Calu3 (cell line): ENCODE measurements at regions not wholly inside any gene's neighbourhood (a gene's known extent, or its start where the extent isn't known, plus 50 kb on each side); places are given as distances from the start of the nearest gene placed in this dataset.

Experiments used
- BruUV-seq: library from RNA; stranded (reverse); fragments of 400-500 nt; replicated peaks from 2 replicates; lab custom pipeline; 2021; lab: Mats Ljungman, UMichigan
- CTCF ChIA-PET: fragments of 300-600 bp; sonication (Branson Sonifier 250); formaldehyde crosslinking; loops from one replicate; lab custom pipeline; 2022; ENCODE audit warnings: antibody characterized with exemption; lab: Charles Lee
- DNase-seq: peaks from one replicate; pipeline ENCODE4 v3.0.0; 2022
- H3K27ac Mint-ChIP-seq: one replicate; pipeline ENCODE4 v1.8.0; 2022; ENCODE audit warnings: mixed read lengths; ENCODE audit not compliant: unreplicated experiment
- H3K27me3 Mint-ChIP-seq: one replicate; pipeline ENCODE4 v1.8.0; 2022; ENCODE audit warnings: mixed read lengths; ENCODE audit not compliant: unreplicated experiment
- H3K36me3 Mint-ChIP-seq: one replicate; pipeline ENCODE4 v1.8.0; 2022; ENCODE audit warnings: mild to moderate bottlenecking, moderate library complexity, mixed read lengths; ENCODE audit not compliant: insufficient read depth, unreplicated experiment
- H3K4me1 Mint-ChIP-seq: one replicate; pipeline ENCODE4 v1.8.0; 2022; ENCODE audit warnings: mild to moderate bottlenecking, low read depth, mixed read lengths; ENCODE audit not compliant: unreplicated experiment
- H3K4me3 Mint-ChIP-seq: one replicate; pipeline ENCODE4 v1.8.0; 2022; ENCODE audit warnings: mild to moderate bottlenecking, low read depth, moderate library complexity, mixed read lengths; ENCODE audit not compliant: unreplicated experiment
- H3K9me3 Mint-ChIP-seq: one replicate; pipeline ENCODE4 v1.8.0; 2022; ENCODE audit warnings: low read depth, mixed read lengths; ENCODE audit not compliant: unreplicated experiment
- intact Hi-C: fragments of 100-400 bp; cut with micrococcal nuclease; formaldehyde crosslinking; loops from one replicate; pipeline ENCODE4 v1.10.0; 2022; ENCODE audit not compliant: unreplicated experiment
- TF ChIP-seq, protein P1 (sequence below): fragments of 200-600 bp; IDR thresholded peaks from one replicate; pipeline ENCODE4 v1.8.0; 2022; ENCODE audit warnings: antibody characterized with exemption; ENCODE audit not compliant: unreplicated experiment

DNA sequence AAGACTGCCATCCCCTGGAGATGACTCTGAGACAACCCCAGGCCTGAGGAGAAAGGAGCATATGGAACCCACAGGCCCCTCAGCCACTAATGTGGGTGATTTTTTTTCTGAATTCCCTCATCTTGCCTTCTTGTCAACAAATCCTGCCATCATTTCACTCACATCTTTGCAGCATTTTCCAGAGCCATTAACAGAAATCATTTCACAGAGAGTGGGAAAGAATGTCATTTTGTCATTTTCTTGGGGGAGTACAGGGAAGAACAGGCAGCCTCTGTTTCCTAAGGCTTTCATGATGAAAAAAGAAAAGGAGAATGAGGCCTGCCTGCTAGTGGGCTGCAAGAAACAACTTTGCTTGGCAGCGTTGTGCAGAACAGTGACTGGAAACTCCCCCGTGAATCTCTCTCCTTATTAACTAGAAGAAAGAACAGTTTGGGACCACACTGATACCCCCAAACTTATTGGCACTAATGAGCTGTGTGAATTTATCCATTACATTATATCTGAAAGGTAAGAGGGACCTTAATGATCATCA, 1464.6 kb upstream of the CELF4 start:
- CTCF ChIA-PET: interaction anchor here (0.6 kb wide), 1 partner anchor 77 kb away, joined by 3 read pairs; no protein-coding TSS in a partner anchor
- no peak for DNase-seq
- intact Hi-C loops: no loop called here

DNA sequence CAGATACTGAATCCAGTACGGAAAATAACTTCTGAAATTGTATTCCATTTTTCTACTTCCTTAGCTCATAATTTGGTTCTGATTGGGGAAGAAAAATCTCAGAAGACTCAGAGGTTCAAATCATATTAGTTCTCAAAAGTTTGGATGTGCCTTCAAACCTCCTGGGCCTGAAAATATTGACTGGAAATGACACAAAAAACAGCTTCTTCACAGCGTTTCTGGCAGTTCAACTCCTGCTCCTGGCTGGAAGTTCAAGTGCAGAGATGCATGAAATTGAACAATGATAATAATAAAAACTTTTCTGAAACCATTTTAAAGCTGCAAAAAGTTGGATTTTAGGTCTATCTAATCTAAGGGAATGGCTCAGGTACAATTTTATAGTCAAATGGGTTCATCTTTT, 1459.9 kb upstream of the CELF4 start:
- BruUV-seq: no TSS peak
- intact Hi-C loops: no loop called here
- CTCF ChIA-PET: no interaction called here
- Mint-ChIP-seq H3K4me3 (no peak overlapping the region), H3K27ac (no peak overlapping the region), H3K36me3 (no peaks in the 10 kb centered on the region), H3K4me1 (no peaks in the 10 kb centered on the region), H3K9me3 (no peaks in the 10 kb centered on the region), H3K27me3 (no peaks in the 10 kb centered on the region)
- TF ChIP-seq, protein P1, sequence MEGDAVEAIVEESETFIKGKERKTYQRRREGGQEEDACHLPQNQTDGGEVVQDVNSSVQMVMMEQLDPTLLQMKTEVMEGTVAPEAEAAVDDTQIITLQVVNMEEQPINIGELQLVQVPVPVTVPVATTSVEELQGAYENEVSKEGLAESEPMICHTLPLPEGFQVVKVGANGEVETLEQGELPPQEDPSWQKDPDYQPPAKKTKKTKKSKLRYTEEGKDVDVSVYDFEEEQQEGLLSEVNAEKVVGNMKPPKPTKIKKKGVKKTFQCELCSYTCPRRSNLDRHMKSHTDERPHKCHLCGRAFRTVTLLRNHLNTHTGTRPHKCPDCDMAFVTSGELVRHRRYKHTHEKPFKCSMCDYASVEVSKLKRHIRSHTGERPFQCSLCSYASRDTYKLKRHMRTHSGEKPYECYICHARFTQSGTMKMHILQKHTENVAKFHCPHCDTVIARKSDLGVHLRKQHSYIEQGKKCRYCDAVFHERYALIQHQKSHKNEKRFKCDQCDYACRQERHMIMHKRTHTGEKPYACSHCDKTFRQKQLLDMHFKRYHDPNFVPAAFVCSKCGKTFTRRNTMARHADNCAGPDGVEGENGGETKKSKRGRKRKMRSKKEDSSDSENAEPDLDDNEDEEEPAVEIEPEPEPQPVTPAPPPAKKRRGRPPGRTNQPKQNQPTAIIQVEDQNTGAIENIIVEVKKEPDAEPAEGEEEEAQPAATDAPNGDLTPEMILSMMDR: no peak
- no peak for DNase-seq

More for the DNA sequence above, 1464.6 kb upstream of the CELF4 start:
- TF ChIP-seq, protein P1: no peak
- H3K27ac Mint-ChIP-seq: no peak overlapping the region
- no peaks in the 10 kb centered on the region for H3K27me3 Mint-ChIP-seq
- no TSS peak for BruUV-seq
- H3K4me3 Mint-ChIP-seq: no peak overlapping the region
- H3K4me1 Mint-ChIP-seq: no peaks in the 10 kb centered on the region
- H3K9me3 Mint-ChIP-seq: no peaks in the 10 kb centered on the region
- no peaks in the 10 kb centered on the region for H3K36me3 Mint-ChIP-seq

DNA sequence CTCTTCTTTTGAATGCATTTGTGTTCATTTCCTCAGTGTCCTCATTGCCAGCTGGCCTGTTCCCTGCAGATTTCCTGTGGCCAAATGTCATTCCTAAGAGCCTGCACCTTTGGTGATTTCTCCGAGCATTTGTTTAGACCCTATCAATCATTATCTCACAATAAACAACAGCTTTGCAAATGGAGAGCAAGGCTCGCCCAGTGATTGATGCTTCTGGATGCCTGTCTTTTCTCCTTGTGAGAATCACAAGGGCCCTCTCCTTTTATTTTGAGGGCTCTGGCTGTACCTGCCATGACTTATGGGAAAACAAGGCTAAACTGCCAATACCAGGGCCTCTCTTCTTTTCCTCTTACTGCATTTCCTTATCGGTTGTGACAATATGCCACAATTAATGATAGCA, 1454.4 kb upstream of the CELF4 start:
- Mint-ChIP-seq H3K4me3 (no peak overlapping the region), H3K9me3 (peaks cover 4% of the 10 kb centered on the region), H3K4me1 (no peaks in the 10 kb centered on the region), H3K36me3 (no peaks in the 10 kb centered on the region), H3K27ac (no peak overlapping the region), H3K27me3 (no peaks in the 10 kb centered on the region)
- CTCF ChIA-PET: no interaction called here
- BruUV-seq: no TSS peak
- TF ChIP-seq, protein P1: no peak
- intact Hi-C loops: no loop called here
- no peak for DNase-seq

DNA sequence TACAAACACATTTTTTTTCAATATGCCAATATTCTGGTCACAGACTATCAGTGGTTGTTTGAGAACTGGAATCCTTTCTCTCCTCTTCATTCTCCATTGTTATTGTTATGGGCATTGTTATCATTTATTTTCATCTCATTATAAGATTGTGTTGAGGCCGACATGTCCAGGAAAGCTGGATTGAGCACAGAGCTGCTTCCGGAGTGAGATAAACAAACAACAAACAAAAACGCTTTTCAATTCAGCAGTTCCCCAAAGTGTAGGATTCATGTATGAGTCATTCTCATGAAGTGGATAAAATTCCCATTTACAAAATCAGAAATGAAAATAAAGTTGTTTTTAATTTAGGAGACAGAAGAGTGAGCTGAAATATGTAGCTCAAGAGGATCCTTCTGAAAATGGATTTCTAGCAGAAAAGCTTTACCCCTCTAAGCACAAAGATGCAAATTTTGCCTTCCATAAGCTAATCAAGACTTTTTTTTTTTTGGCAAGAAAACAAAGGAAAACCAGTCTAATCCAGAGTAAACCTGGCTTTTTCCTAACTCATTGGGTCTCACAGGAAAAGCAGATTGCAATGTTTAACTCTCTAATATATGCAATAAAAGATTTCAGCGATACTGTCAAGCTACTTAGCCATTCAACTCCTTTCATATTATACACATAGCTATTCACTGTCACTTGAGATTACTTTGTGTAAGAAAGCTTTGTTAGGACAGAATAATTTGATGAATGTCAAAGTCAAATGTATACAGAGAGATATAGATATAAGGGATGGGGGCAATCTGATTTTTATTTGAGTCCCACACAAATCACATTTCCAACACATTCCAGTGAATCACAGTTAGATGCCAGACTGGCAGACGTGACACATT, 1441.7 kb upstream of the CELF4 start:
- intact Hi-C loops: no loop called here
- no peaks in the 10 kb centered on the region for H3K9me3 Mint-ChIP-seq
- CTCF ChIA-PET: interaction anchor here (0.7 kb wide), 1 partner anchor 463 kb away, joined by 5 read pairs; no protein-coding TSS in a partner anchor
- DNase-seq: no peak
- H3K36me3 Mint-ChIP-seq: no peaks in the 10 kb centered on the region
- BruUV-seq: no TSS peak
- H3K4me3 Mint-ChIP-seq: no peak overlapping the region
- no peaks in the 10 kb centered on the region for H3K27me3 Mint-ChIP-seq
- TF ChIP-seq, protein P1: no peak
- no peak overlapping the region for H3K27ac Mint-ChIP-seq
- no peaks in the 10 kb centered on the region for H3K4me1 Mint-ChIP-seq
